ENCODE measurements at regions not wholly inside any gene's neighbourhood (a gene's known extent, or its start where the extent isn't known, plus 50 kb on each side); places are given as distances from the start of the nearest gene placed in this dataset.
A peak's percentile ranks its signal among the peaks of the same experiment; 100 is the strongest.

DNA sequence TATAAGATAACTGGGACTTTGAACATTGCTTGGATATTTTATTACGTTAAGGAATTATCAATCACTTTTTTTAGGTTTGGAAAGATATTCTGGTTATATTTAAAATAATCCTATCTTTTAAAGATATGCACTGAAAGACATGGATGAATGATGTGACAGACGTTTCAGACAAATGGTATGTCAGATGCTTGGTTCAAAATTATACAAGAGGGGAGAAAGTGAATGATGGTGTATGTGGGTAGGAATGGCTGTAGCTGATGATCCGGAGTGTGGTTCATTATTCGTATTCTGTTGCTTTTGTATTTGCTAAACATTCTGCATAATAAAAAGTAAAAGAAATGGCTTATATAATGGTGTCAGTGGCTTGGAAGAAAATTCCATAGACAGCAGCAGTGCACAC lies 51.0 kb upstream of the SNRPB2 start:
- DNase-seq (ENCODE audit: low read depth) = no peak
- in situ Hi-C loops (cut with HindIII; ENCODE audit: low pct_unique_long_range_greater_than_20kb, low sequenced_read_pairs) = no loop called here

DNA sequence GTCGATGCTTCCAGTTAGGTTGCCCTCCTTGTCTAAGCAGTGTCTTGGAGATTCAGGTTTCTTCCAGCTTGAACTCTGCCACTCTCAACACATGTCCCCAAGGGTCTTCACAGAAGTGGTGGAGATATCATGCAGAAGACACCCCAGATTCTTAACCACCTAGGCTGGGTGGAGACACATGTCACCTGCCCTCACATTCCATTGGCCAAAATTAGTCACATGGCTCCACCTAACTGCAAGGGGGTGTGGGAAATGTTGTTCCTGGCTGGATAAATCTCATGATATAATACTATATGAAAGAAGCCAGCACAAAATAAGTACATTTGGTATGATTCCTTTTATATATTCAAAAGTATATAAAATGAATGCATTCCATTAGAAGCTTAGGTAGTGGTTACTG lies 52.9 kb upstream of the SNRPB2 start:
- no peak for DNase-seq (ENCODE audit: low read depth)
- in situ Hi-C loops (cut with HindIII; ENCODE audit: low pct_unique_long_range_greater_than_20kb, low sequenced_read_pairs) = no loop called here

DNA sequence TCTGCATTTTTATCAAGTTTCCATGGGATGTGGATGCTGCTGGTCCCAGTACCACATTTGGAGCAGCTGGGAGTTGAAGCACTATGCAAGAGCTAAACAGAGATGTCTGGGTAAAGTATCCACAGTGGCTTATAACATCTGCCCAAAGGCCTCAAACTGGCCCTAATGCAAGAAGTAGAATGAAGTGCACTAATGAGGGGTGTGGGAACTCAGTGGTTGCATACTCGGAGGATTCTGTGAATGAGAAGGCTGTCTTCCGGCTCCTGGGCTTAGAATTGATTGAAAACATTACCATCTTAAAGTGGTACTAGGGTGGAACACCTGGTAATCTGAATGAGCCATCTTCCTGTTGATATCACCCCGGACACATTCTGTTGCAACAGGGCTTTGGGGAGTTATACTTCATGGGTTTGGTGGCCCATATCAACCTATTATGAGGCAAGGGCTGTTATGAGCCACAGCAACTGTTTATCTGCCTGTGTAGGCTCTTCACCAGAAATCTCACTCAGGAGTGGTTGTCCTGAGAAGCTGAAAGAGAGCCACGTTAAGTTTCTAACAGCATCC lies 54.7 kb upstream of the SNRPB2 start:
- no peak for DNase-seq (ENCODE audit: low read depth)
- in situ Hi-C loops (cut with HindIII; ENCODE audit: low pct_unique_long_range_greater_than_20kb, low sequenced_read_pairs) = no loop called here

DNA sequence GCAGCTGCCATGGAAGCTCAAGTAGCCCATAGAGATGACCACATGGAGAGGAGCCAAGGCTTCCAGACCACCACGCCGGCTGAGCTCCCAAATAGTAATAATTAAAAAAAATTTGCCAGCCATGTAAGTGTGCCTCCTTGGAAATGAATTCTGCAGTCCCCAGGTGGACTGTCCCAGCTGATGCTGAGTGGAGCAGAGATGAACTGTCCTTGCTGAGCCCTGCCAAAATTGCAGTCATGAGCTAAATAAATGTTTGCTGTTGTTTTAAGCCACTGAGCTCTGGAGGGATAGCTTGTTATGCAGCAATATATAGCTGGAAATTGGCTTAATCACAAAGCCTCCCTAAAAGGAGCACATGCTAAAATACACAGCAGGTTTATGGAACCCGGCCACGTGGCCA lies 55.6 kb upstream of the SNRPB2 start:
- DNase-seq (ENCODE audit: low read depth) = no peak
- in situ Hi-C loops (cut with HindIII; ENCODE audit: low pct_unique_long_range_greater_than_20kb, low sequenced_read_pairs) = no loop called here

DNA sequence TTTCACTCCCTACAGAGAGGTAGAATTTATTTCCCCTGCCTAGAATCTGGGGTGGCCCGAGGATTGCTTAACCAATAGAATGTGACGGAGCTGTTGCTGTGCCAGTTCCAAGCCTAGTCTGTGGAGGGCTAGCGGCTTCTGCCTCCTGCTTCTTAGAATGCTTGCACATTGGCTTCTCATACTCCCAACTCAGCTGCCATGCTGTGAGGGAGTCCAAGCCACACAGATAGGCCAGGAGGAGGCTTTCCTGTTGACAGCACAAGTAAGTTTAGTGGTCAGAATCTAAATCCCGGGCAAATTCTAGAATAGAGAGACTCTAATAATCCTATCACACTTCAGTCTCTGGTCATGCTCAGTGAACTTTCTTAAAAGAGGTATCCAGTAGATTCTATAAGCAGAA lies 57.5 kb upstream of the SNRPB2 start:
- in situ Hi-C loops (cut with HindIII; ENCODE audit: low pct_unique_long_range_greater_than_20kb, low sequenced_read_pairs) = no loop called here
- no peak for DNase-seq (ENCODE audit: low read depth)

DNA sequence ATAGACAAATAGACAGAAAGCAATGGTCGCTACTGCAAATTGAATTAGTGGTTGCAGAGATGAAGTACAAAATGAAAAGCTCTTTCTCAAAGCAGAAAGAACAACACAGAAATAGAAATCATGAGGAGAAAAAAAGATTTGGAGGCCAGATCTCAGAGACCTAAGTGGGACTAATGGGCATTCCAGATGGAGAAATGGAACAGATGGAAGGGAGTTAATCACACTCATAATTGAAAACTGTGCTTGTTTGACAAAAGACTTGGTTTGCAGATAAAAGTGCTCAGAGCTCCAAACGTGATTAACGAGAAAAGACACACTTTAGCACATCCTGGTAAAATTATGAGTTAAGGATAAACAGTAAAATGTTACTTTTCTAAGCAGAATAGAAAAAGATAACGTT lies 58.1 kb upstream of the SNRPB2 start:
- in situ Hi-C loops (cut with HindIII; ENCODE audit: low pct_unique_long_range_greater_than_20kb, low sequenced_read_pairs) = no loop called here
- no peak for DNase-seq (ENCODE audit: low read depth)

DNA sequence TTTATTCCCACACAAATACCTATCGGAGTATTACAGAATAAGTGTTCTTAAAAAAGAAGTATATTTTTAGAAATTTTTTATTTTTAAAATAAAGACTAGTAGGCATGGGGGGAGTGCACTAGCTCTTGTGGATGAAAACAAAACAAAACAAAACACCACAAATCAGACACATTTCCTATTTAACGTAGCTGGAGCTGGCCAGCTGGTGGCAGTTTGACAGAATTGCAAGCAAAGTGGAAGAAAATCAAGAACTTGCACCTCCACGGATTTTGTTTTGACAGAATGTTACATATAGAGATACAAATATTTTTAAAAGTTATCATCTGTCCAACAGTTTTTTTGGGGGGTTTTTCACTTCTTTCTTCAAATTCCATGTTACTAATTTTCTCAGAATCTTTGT lies 63.6 kb upstream of the SNRPB2 start:
- DNase-seq (ENCODE audit: low read depth) = no peak
- in situ Hi-C loops (cut with HindIII; ENCODE audit: low pct_unique_long_range_greater_than_20kb, low sequenced_read_pairs) = no loop called here

DNA sequence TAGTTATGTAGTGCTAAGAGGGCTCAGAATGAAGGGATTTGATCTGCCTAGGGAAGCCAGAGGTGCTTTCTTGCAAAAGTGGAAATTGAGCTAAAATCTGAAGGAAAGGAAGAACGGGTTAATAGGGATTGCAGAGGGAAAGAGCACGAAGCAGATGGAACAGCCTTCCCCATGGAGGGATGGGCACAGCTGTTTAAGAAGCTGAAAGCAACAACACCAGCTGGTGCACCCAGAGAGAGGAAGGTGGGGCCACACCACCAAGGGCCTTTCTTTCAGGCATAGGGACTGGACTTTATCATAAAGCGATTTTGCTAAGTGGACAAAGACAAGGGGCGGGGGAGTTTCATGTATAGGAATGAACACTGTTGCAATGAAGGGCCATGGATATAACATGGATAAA lies 65.8 kb upstream of the SNRPB2 start:
- DNase-seq (ENCODE audit: low read depth) = no peak
- in situ Hi-C loops (cut with HindIII; ENCODE audit: low pct_unique_long_range_greater_than_20kb, low sequenced_read_pairs) = no loop called here

DNA sequence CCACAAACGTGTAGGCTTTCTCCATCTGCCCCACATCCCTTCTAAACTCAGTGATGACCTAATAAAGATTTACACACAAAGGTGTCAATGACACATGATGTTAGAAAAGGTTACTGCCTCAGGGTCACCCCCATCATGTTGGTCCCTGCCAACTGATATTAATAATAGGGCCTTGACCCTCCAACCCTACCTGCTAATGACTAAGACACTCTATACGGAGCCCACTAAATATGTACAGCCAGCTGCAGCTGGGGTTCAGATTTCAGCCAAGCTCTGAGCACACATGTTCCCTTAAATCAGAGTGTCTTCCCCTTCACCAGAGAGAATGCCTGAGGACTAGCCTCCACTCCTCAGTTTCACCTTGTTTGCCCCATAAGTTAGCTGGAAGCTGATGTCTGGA lies 67.4 kb upstream of the SNRPB2 start:
- in situ Hi-C loops (cut with HindIII; ENCODE audit: low pct_unique_long_range_greater_than_20kb, low sequenced_read_pairs) = no loop called here
- DNase-seq (ENCODE audit: low read depth) = no peak

DNA sequence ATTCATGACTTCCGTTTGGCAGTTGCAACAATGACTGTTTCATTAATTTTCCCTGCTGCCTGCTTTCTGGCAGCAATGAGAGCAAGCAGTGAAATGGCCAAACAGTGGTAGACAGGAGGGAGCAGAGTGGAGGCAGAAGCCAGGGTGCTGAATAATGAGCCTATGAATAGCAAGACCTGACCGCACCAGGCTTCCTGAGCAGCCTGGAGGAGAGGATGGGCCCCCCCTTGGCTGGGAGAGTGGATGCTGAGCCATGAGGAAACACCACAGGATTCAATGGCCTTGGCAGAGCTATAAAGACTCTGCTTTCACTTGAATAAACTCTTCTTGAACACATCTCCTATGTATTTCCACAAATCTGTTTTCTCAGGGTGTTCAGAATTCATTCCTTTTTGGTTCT lies 68.1 kb upstream of the SNRPB2 start:
- in situ Hi-C loops (cut with HindIII; ENCODE audit: low pct_unique_long_range_greater_than_20kb, low sequenced_read_pairs) = no loop called here
- no peak for DNase-seq (ENCODE audit: low read depth)

DNA sequence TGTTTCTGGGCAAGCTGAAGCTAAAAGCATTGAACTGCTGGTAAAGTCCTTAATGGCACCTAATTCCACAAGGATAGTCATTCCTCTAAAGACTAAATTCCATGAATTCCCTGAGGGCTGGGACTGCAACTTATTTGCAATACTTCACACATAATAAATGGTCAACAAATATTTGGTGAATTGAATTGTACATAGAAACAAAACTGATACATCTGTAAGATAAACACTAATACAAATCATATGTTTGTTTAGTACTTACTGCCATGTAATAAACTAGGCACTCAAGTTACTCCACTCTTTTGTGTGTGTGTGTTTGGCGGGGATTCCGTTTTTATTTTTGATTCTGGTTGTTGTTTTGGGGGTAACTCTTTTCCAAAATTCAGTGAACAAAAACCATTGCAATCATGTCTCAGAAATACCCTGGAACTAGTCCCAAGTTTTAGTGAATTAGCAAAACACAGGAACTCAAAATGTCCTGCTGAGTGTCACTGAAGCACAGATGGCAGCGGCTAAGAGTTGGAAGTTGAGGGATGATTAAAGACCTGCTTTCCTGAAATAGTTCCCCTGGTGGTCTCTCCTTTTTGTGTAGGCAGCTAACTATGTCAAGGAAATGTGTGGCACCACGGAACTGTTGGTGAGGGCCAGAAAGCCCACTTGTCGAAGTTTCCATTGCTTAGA lies 74.8 kb upstream of the SNRPB2 start:
- DNase-seq (ENCODE audit: low read depth) = no peak
- in situ Hi-C loops (cut with HindIII; ENCODE audit: low pct_unique_long_range_greater_than_20kb, low sequenced_read_pairs) = no loop called here

DNA sequence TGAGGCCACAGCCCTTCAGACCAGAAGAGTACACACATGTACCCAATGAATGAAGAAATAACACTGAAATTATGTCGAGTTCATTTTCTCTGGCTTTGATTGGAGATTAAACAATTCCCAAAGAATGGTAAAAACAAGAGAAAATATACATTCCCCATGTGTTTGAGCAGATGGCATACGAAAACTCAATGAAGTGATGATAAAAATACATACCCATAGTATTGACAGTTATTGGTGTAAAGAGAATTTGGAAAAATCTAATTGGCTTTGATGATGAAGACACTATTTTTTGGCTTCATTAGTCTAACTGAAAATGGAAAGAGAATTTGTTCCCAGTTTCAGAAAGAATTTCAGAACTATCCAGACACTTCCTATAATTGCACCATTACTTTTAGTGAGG lies 76.6 kb upstream of the SNRPB2 start:
- DNase-seq (ENCODE audit: low read depth) = no peak
- in situ Hi-C loops (cut with HindIII; ENCODE audit: low pct_unique_long_range_greater_than_20kb, low sequenced_read_pairs) = no loop called here

DNA sequence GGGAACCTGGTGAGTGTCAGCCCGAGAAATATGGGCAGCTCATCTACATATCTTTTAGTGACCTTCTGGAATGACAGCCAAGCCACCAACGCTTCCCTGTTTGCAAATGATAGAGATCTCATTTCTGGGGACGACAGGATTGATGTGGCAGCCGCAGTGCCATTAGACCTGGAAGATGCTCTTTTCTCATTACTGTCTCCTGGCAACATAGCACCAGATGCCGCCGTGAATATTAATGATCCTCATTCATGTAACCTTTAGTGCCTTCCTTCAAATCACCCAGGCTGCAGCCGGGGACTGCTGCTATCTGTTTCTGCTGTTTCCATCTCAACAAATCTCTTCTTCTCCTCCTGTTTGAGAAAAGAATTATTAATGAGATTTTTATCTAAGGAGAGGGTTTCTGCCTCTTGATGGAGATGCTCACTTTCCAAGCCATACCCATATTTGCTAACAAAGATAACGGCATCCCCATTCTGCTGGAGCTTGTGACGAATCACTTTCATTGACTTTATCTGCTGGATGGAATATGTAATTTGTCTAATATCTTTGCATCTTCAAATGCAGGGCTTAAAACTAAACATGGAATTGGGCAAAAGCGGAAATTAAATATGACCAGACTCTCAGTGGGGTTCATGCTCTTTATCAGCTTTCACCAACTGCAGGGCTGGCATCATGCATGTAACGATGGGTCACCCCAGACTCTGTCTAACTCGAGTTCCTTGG lies 74.8 kb upstream of the KIF16B start:
- in situ Hi-C loops (cut with HindIII; ENCODE audit: low pct_unique_long_range_greater_than_20kb, low sequenced_read_pairs) = no loop called here
- no peak for DNase-seq (ENCODE audit: low read depth)

DNA sequence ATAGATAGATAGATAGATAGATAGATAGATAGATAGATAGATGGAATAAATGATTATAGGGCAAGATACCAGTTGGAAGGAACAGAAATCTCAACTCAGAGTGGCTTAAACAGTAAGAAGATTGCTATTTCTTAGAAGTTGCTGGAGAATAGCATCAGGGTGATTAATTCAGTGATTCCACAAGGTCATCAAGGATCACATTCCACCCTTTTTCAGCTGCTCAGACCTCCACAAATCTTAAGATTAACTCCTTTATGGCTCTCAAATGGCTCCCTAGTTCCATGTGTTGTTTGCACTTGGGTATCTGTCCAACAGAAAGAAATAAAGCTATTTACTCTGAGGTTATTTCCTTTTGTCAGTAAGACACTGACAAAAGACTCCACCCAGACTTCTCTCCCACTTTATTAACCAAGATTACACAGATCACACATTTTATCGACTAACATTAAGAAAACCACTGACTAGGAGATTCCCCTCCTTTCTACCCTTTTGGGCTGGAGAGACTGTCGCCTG lies 68.3 kb upstream of the KIF16B start:
- in situ Hi-C loops (cut with HindIII; ENCODE audit: low pct_unique_long_range_greater_than_20kb, low sequenced_read_pairs) = no loop called here
- no peak for DNase-seq (ENCODE audit: low read depth)

DNA sequence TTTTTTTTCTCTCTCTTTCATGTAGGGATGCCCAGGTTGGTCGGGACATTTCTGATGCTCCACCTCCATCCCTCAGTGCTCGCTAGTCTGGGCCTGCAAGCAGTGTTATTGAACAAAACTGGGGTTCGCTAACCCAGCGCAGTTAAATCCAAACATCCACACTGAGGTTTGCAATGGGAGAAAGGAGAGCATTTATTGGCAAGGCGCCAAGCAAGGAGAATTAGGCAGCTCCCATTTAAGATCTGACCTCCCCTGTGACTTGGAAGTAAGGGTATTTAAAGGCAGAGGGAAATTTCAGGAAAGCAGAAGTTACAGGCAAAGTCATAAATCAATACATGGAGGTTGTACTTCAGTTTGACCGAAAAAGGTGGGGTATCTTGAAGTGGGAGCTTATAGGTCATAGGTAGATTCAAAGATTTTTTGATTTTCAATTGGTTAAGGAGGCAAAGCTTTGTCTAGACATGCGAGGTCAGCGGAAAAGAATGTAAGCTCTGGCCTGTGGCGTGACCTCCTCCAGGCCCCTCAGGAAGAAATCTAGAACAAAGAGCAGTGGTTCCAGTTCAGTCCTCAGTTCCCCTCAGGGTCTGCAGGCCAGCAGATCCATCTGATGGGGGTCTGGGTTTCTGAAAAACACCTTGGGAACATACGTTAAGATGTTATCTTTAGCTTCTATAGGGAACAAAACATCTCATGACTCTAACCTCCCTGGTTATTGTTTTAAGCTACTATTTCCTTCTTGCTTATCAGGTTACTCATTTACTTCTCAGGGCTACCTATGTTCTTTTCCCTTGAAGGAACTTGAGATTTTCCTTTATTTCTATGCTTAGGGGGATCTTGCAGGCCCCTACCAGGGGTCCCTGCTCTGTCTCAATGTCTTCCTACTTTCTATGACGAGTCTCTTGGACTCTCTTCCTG lies 66.0 kb upstream of the KIF16B start:
- peak; percentile 63 for DNase-seq (ENCODE audit: low read depth)
- in situ Hi-C loops (cut with HindIII; ENCODE audit: low pct_unique_long_range_greater_than_20kb, low sequenced_read_pairs) = no loop called here

DNA sequence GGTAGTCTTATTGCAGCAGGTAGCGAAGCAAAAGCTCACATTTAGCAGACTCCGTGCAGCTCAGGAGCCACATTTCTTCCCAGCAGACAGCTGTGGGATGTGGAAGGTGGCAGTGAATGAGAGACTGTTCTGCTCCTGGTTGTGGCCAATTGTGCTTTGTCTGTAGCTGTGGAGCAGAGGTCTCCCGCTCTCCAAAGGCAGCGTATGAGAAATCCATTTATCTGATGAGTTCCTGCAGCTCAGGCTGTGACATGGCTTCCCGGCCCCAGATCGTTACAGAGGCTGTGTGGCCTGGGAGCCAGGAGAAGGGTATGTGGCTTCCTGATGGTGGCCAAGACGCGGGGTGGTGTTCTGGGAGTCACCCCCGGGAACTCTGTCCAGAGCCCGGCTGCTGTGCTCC lies 64.5 kb upstream of the KIF16B start:
- in situ Hi-C loops (cut with HindIII; ENCODE audit: low pct_unique_long_range_greater_than_20kb, low sequenced_read_pairs) = no loop called here
- DNase-seq (ENCODE audit: low read depth) = no peak

DNA sequence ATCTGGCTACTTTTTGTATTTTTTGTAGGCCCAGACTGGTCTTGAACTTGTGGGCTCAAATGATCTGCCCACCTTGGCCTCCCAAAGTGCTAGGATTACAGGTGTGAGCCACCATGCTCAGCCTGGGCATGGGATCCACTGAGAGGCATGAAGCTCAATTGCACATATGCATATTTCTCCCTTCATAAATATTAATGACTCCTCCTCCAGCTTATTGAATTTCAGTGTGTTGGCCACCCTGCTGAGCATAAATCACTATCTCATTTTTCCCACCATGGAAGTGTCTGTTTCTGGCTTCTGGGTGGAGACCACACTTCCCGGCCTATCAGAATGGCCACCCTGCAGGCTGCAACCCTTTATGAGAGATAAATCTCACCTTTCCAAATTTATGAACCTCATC lies 53.6 kb upstream of the KIF16B start:
- DNase-seq (ENCODE audit: low read depth) = no peak
- in situ Hi-C loops (cut with HindIII; ENCODE audit: low pct_unique_long_range_greater_than_20kb, low sequenced_read_pairs) = no loop called here

DNA sequence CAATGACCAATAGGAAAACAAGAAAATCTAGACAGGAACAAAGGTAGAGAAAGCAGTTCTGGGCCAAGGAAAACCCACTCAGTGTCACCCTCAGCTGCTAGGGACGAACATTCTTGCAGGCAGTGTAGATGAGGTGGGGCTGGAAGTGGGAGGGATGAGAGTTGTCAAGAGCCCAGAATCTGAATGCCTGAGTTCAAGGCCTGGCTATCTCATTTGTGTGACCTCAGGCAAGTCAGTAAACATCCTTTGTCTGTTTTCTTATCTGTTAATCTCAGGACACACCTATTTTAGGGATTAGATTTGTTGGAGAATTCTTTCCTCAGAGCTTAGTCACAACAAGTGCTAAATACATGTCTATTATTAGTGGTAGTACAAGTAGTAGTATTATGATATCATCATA lies 50.9 kb upstream of the KIF16B start:
- DNase-seq (ENCODE audit: low read depth) = no peak
- in situ Hi-C loops (cut with HindIII; ENCODE audit: low pct_unique_long_range_greater_than_20kb, low sequenced_read_pairs) = no loop called here
